ENCODE measurements at regions not wholly inside any gene's neighbourhood (a gene's known extent, or its start where the extent isn't known, plus 50 kb on each side); places are given as distances from the start of the nearest gene placed in this dataset.

- TF ChIP-seq CTCF (IDR thresholded peaks at IDR 0.05 in 2 of 3, conservative IDR thresholded peaks at IDR 0.05 in 1 of 3; ENCODE audit: control insufficient read depth in 2 of 3, extremely low read depth in 1 of 3, insufficient read depth in 1 of 3, low read depth in 3 of 3, low read length in 3 of 3): no peak
- no peak for TF ChIP-seq CBX5 (IDR thresholded peaks at IDR 0.05; ENCODE audit: low read depth)
- TF ChIP-seq CEBPB (IDR thresholded peaks at IDR 0.05; ENCODE audit: borderline replicate concordance in 1 of 2, low read depth in 2 of 2, low read length in 2 of 2): no peak
- TF ChIP-seq, protein P1, sequence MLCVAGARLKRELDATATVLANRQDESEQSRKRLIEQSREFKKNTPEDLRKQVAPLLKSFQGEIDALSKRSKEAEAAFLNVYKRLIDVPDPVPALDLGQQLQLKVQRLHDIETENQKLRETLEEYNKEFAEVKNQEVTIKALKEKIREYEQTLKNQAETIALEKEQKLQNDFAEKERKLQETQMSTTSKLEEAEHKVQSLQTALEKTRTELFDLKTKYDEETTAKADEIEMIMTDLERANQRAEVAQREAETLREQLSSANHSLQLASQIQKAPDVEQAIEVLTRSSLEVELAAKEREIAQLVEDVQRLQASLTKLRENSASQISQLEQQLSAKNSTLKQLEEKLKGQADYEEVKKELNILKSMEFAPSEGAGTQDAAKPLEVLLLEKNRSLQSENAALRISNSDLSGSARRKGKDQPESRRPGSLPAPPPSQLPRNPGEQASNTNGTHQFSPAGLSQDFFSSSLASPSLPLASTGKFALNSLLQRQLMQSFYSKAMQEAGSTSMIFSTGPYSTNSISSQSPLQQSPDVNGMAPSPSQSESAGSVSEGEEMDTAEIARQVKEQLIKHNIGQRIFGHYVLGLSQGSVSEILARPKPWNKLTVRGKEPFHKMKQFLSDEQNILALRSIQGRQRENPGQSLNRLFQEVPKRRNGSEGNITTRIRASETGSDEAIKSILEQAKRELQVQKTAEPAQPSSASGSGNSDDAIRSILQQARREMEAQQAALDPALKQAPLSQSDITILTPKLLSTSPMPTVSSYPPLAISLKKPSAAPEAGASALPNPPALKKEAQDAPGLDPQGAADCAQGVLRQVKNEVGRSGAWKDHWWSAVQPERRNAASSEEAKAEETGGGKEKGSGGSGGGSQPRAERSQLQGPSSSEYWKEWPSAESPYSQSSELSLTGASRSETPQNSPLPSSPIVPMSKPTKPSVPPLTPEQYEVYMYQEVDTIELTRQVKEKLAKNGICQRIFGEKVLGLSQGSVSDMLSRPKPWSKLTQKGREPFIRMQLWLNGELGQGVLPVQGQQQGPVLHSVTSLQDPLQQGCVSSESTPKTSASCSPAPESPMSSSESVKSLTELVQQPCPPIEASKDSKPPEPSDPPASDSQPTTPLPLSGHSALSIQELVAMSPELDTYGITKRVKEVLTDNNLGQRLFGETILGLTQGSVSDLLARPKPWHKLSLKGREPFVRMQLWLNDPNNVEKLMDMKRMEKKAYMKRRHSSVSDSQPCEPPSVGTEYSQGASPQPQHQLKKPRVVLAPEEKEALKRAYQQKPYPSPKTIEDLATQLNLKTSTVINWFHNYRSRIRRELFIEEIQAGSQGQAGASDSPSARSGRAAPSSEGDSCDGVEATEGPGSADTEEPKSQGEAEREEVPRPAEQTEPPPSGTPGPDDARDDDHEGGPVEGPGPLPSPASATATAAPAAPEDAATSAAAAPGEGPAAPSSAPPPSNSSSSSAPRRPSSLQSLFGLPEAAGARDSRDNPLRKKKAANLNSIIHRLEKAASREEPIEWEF (IDR thresholded peaks at IDR 0.05; ENCODE audit: insufficient replicate concordance, low read depth, low read length): no peak
- no peak for TF ChIP-seq EP300 (IDR thresholded peaks at IDR 0.05; ENCODE audit: borderline replicate concordance in 1 of 2, control insufficient read depth in 1 of 2, low read depth in 2 of 2, low read length in 2 of 2)
- TF ChIP-seq BCL3 (IDR thresholded peaks at IDR 0.05; ENCODE audit: borderline replicate concordance, insufficient read depth, low read depth, low read length, poor library complexity, severe bottlenecking): no peak
- no peak for TF ChIP-seq CREM (IDR thresholded peaks at IDR 0.05; ENCODE audit: low read depth)
- TF ChIP-seq POLR2AphosphoS5 (IDR thresholded peaks at IDR 0.05; ENCODE audit: low read length): no peak
- TF ChIP-seq ATF3 (IDR thresholded peaks at IDR 0.05; ENCODE audit: borderline replicate concordance, extremely low read depth, low read depth, low read length): no peak
Measured at GRCh38 chr20:10928841-10929421, 255.1 kb upstream of the JAG1 start.

Measured in GM12878 (cell line).